Activated T-cell treated with anti-CD3 and anti-CD28 coated beads, Interleukin-2, amount 50 U/mL, for 72 hours (primary cell): ENCODE measurements at regions not wholly inside any gene's neighbourhood (a gene's known extent, or its start where the extent isn't known, plus 50 kb on each side); places are given as distances from the start of the nearest gene placed in this dataset.

ENCODE experiments used
- ATAC-seq, 2 donors: fragments of 150-1000 bp; cut with Tn5 transposase; replicated peaks in 1 of 2; 2 replicates each; pipeline ENCODE4 v1.10.0; 2021; ENCODE audit warnings: moderate library complexity in 2 of 2, mild to moderate bottlenecking in 1 of 2
- DNase-seq, 2 donors: peaks; one replicate each; pipeline ENCODE4 v3.0.0; 2021 to 2022; ENCODE audit warnings: mixed read lengths in 1 of 2
- H3K27ac Mint-ChIP-seq: one replicate; pipeline ENCODE4 v1.8.0; 2022; ENCODE audit warnings: mild to moderate bottlenecking, moderate library complexity, mixed read lengths
- H3K27me3 Mint-ChIP-seq: one replicate; pipeline ENCODE4 v1.8.0; 2022; ENCODE audit warnings: low read depth, mixed read lengths
- H3K36me3 Mint-ChIP-seq, 2 donors: one replicate each; pipeline ENCODE4 v1.8.0; 2022; ENCODE audit warnings: mixed read lengths in 2 of 2, mild to moderate bottlenecking in 1 of 2; ENCODE audit not compliant: insufficient read depth in 2 of 2
- H3K4me1 Mint-ChIP-seq: one replicate; pipeline ENCODE4 v1.8.0; 2022; ENCODE audit warnings: low read depth, mixed read lengths
- H3K4me3 Mint-ChIP-seq, 2 donors: one replicate each; pipeline ENCODE4 v1.8.0; 2022; ENCODE audit warnings: mild to moderate bottlenecking in 2 of 2, mixed read lengths in 2 of 2, moderate library complexity in 2 of 2
- H3K9me3 Mint-ChIP-seq, 2 donors: one replicate each; pipeline ENCODE4 v1.8.0; 2022; ENCODE audit warnings: mixed read lengths in 2 of 2

DNA sequence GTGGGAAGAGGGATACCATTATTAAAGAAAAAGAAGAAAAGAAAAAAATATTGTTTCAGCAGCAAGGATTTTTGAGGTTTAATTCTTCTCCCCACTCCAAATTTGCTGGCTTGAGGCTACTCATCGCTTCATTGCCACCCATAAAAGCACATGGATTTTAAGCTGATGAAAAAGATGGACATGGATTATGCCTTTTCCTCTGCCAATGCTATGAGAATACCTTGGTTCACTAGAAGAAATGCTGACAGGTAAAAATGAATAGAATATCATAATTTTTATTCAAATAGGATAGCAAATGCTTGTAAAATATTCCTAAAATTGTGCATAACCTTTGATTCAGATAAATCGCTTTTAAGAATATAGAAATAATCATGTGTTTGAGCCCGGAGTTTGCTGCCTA is 289.7 kb upstream of the DPYD start:
- no peak overlapping the region for H3K4me3 Mint-ChIP-seq
- H3K36me3 Mint-ChIP-seq = no peaks in the 10 kb centered on the region
- peaks cover 2 to 4% of the 10 kb centered on the region in 2 donors for H3K9me3 Mint-ChIP-seq
- no peak overlapping the region for H3K27ac Mint-ChIP-seq
- no peak for ATAC-seq
- DNase-seq = no peak
- no peaks in the 10 kb centered on the region for H3K4me1 Mint-ChIP-seq
- H3K27me3 Mint-ChIP-seq = no peaks in the 10 kb centered on the region

DNA sequence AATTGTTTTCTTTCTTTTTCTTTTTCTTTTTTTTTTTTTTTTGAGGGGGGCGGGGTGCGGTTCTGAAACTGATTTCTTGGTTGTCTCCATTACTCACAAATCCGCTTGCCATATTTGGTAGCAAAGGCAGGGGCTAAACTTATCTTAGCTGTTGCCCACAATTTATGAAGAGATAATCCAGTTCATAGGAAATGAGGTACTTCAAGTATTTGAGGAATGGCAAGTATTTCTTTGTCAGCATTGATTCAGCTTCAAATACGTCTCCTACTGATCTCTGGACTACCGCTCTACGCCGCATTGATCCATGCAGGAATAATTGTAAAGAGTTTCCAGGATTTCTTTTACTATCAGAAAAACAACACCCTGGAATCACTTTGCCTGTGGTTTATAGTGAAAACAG is 289.2 kb upstream of the DPYD start:
- Mint-ChIP-seq H3K9me3 (peaks cover 0 to 2% of the 10 kb centered on the region in 2 donors), H3K4me1 (no peaks in the 10 kb centered on the region), H3K27me3 (no peaks in the 10 kb centered on the region), H3K4me3 (no peak overlapping the region), H3K36me3 (no peaks in the 10 kb centered on the region), H3K27ac (no peak overlapping the region)
- ATAC-seq (no peak), DNase-seq (no peak)

DNA sequence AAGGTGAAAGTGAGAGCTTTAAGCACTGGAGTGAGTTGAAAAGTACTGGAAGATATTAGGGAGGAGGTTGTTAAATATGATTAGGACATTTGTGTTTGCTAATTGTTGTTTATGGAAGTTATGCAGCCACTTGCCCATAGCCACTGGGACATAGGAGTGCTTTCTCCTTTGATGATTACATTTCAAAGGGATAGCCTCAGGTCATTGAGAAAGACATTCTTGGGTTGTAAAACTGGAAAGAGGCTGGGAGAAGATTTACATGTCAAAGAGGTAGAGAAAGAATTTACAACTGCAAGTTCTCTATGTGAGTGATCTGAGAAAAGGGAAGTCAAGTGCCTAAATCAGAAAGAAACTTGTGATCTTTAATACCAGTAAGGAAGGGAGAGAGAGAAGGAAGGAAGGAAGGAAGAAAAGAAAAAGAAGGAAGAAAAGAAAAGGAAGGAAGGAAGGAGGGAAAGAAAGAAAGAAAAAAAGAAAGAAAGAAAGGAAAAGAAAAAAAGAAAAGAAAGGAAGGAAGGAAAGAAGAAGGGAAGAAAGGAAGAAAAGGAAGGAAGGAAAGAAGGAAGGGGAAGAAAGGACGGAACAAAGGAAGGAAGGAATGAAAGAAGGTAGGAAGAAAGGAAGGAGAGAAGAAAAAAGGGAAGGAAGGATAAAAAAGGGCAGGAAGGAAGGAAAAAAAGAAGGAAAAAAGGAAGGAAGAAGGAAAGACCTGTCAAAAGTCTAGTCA is 284.6 kb upstream of the DPYD start:
- Mint-ChIP-seq H3K27me3 (no peaks in the 10 kb centered on the region), H3K27ac (no peak overlapping the region), H3K4me3 (no peak overlapping the region), H3K9me3 (no peaks in the 10 kb centered on the region), H3K36me3 (no peaks in the 10 kb centered on the region), H3K4me1 (no peaks in the 10 kb centered on the region)
- ATAC-seq (no peak), DNase-seq (no peak)

DNA sequence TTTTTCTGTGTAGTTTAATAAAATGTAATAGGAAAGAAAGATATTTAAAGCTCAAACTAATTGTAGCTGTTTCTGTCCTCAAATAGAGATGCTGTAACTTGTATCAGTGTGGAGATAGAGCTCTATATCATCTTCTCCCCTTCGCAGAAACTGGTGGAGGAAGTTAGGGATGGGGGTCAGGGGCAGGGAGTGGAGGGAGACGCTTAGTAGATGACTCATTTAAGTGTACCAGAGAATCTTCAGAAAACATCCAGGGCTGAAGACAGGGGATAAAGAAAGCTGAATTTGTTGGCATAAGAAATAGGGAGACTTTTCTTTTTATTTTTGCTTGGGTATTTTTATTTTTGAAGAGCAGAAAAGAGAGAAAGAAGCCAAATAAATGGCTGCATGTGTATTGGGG is 282.6 kb upstream of the DPYD start:
- H3K4me1 Mint-ChIP-seq = no peaks in the 10 kb centered on the region
- H3K4me3 Mint-ChIP-seq = no peak overlapping the region
- H3K27ac Mint-ChIP-seq = no peak overlapping the region
- ATAC-seq = no peak
- H3K27me3 Mint-ChIP-seq = no peaks in the 10 kb centered on the region
- H3K9me3 Mint-ChIP-seq = no peaks in the 10 kb centered on the region
- no peak for DNase-seq
- H3K36me3 Mint-ChIP-seq = no peaks in the 10 kb centered on the region

DNA sequence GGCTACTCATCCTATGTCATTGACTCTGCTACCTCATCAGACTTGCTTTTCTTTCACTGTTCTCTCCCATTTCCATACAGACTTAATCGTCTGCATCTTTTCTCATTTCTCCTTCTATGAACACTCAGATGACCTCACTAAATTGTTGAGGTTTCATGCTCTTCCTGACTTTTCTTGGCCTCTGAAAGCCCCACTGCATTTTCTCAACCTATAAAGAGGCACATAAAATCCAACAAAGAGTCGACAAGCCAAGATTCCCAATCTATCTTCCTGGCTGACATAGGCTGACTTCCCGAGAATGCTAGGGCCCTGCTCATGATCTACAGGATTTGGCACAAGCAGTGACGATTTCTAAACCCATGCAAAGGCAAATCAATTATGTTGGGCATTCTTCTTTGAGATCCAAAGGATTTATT is 280.8 kb upstream of the DPYD start:
- no peak for ATAC-seq
- H3K27me3 Mint-ChIP-seq = no peaks in the 10 kb centered on the region
- no peak overlapping the region for H3K4me3 Mint-ChIP-seq
- no peak for DNase-seq
- no peaks in the 10 kb centered on the region for H3K36me3 Mint-ChIP-seq
- no peaks in the 10 kb centered on the region for H3K4me1 Mint-ChIP-seq
- no peak overlapping the region for H3K27ac Mint-ChIP-seq
- H3K9me3 Mint-ChIP-seq = peaks cover 0 to 1% of the 10 kb centered on the region in 2 donors

DNA sequence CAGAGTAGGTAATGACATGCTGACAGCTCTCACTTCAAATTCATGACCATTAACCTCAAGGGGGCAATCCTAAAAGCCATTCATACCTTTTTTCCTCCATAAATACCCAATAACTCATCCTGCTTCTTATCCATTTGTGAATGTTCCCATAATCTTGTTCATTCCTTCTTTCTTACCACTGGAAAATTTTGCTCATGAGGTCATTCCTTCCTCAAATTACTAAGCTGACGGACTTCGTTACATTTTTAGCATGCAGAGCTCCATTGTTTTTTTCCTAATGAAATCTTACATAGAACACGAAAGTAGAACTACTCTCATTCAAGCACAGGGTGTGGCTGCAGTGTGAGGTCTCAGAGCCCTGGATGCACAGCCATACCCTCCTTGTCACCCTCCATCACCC is 276.5 kb upstream of the DPYD start:
- Mint-ChIP-seq H3K4me1 (no peaks in the 10 kb centered on the region), H3K4me3 (no peak overlapping the region), H3K36me3 (no peaks in the 10 kb centered on the region), H3K9me3 (peaks cover 0 to 1% of the 10 kb centered on the region in 2 donors), H3K27me3 (no peaks in the 10 kb centered on the region), H3K27ac (no peak overlapping the region)
- ATAC-seq (no peak), DNase-seq (no peak)

DNA sequence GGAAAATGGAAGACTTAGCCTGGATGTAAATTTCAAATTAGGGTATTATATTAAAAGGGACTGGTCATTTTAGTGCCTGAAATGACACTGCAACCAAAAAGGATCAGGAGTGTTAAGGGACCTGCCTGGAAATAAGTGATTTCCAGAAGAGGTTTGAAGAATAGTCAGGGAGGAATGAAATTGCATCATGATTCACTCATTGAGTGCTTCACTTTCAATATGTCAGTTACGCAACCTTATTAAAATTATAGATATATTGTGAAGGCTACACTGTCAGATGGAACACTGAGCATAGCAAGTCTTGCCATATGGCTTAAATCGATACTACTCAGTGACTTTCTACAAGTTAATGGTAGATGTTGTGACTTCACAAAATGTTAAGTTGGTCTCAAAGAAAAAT is 275.2 kb upstream of the DPYD start:
- no peaks in the 10 kb centered on the region for H3K27me3 Mint-ChIP-seq

DNA sequence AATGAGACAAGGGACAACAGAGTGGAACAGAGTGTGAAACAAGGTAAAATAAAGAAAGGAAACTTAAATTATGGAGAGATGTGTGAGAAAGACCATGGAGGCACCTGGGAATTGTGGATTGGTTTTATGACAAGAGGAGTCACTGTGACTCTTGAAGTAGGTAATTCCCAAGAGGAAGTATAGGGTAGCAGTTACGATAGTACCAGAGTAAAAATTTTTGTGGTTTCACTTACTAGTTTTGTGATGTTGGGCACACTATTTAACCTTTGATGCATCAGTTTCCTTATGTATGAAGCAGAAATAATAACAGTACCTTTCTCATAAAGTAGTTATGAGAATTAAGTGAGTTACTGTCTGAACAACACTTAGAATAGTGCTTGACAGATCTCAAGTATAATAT is 267.9 kb upstream of the DPYD start:
- no peak overlapping the region for H3K27ac Mint-ChIP-seq
- H3K36me3 Mint-ChIP-seq = no peaks in the 10 kb centered on the region
- no peaks in the 10 kb centered on the region for H3K4me1 Mint-ChIP-seq
- ATAC-seq (no peak), DNase-seq (no peak)
- H3K27me3 Mint-ChIP-seq = peaks cover 8% of the 10 kb centered on the region
- H3K9me3 Mint-ChIP-seq = no peaks in the 10 kb centered on the region
- H3K4me3 Mint-ChIP-seq = no peak overlapping the region

More for the DNA sequence above, 275.2 kb upstream of the DPYD start:
- no peak overlapping the region for H3K4me3 Mint-ChIP-seq
- ATAC-seq (no peak), DNase-seq (no peak)
- H3K36me3 Mint-ChIP-seq = no peaks in the 10 kb centered on the region
- no peak overlapping the region for H3K27ac Mint-ChIP-seq
- no peaks in the 10 kb centered on the region for H3K4me1 Mint-ChIP-seq
- H3K9me3 Mint-ChIP-seq = peaks cover 0 to 1% of the 10 kb centered on the region in 2 donors

DNA sequence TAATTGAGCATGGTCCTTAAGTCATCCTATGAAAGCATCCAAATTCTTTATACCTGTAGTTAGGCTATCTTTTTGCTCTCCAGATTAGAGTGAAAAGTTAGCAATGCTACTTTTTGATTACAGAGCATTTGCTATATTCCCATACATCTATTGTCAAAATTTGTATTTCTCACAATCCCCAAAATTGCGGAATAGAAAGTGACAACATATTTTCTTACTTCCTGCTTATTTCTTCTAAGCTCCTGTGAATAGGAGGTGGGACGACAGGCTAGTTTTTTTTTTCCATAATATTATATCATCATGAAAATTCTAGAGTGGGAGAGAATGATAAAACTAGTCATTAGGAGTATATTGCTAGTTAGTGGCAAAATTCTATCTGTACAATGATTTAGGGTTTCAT is 264.0 kb upstream of the DPYD start:
- H3K27ac Mint-ChIP-seq = no peak overlapping the region
- no peak for ATAC-seq
- peaks cover 8% of the 10 kb centered on the region for H3K27me3 Mint-ChIP-seq
- H3K4me3 Mint-ChIP-seq = no peak overlapping the region
- H3K9me3 Mint-ChIP-seq = no peaks in the 10 kb centered on the region
- no peaks in the 10 kb centered on the region for H3K36me3 Mint-ChIP-seq
- DNase-seq = no peak
- H3K4me1 Mint-ChIP-seq = no peaks in the 10 kb centered on the region

DNA sequence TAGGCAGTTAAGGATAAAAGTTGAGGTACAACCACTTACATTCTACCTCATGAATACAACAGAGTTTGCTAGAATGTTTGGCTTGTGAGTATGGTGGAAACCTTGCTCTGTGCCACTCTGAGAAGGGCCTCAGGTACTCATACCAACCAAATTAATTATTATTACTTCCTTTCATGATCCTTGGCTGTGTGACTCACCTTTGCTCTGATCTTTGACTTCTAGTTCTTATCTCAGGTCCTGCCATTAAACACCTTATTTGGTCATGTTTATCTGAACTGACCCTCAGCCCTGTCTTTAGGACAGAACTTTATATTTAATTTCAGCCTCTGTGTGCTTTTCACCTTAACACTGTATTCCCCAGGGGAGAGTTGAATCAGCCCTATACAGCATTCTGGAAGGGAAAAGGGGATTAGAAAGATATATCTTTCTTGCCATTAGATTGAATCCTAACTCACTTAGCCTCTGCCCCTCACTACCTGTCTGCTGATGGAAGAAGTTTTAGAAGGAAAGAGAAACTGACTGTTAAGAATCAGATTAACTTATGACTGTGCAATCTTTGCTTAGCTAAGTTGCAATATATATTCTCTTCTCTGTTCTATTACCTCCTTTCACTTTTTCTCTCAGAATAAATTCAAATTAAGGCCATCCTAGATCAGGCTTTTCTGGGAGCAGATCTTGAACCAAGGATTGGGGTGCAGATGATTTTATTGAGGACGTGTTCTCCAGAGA is 260.4 kb upstream of the DPYD start:
- Mint-ChIP-seq H3K36me3 (no peaks in the 10 kb centered on the region), H3K4me3 (no peak overlapping the region), H3K4me1 (no peaks in the 10 kb centered on the region), H3K9me3 (no peaks in the 10 kb centered on the region), H3K27ac (no peak overlapping the region), H3K27me3 (no peaks in the 10 kb centered on the region)
- ATAC-seq (no peak), DNase-seq (no peak)

DNA sequence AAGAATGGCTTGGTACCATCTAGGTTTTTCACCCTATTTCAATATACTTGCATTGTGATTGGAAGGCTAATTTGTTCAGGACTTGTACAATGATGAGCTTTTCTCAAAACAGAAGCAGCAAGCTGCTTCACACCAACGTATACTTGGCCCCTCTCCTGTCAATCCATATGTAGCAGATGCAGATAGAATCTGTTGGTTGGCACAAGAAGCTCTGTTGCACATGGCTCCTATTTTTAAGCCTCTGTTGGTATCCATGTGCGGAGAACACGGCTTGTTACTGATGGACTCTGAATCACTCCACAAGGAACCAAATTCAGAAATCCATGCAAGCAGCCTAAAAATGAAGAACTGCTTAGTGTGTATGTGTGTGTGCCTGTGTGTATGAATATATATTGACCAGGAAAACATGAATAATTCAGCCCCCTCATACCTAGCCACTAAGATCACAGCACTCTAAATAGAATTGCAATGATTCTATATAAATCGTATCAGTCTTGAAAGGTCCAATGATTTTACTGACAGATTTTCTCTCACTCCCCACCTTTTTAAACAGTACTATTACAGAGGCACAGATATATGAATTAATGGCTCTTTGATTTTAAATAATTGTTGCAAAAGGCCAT is 258.4 kb upstream of the DPYD start:
- Mint-ChIP-seq H3K9me3 (no peaks in the 10 kb centered on the region), H3K27me3 (no peaks in the 10 kb centered on the region), H3K4me3 (no peak overlapping the region), H3K27ac (no peak overlapping the region), H3K4me1 (no peaks in the 10 kb centered on the region), H3K36me3 (no peaks in the 10 kb centered on the region)
- DNase-seq (no peak), ATAC-seq (no peak)

DNA sequence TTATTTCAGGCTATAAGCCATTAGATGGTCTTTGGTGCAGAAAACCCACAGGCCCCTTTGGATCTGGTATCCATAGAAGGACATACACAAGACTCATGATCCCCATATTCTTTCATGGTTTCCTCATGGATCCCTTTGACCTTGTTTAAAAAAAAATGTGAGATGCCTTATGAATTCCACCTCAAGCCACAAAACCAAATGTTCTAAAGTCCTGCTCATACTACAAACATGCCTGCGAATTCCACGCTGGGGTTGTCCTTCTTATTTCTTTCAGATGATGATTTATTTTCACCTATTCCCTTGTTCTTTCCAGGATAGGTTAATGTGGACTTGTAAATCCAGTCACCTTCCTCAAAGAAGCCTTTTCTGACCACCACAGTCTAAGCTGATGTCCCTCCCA is 256.9 kb upstream of the DPYD start:
- H3K36me3 Mint-ChIP-seq = no peaks in the 10 kb centered on the region

DNA sequence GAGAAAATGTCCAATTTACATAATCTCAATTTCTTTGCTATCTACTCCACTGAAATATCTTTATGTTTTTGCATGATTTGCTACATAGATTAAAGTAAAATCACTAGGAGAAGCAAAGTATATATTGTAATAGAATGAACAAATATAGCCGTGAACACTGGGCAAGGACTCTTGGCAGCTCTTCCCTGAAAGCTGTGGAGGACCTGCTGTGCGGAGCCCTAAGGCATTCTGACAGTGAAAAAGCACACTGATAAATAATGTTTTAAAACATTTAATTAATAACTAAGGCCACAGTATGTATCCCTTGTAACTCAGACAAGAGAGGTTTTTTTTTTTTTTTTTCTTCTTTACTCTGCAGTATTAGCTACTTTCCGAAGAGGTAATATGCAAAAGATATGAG is 256.1 kb upstream of the DPYD start:
- no peaks in the 10 kb centered on the region for H3K36me3 Mint-ChIP-seq
- H3K4me3 Mint-ChIP-seq = no peak overlapping the region
- H3K27ac Mint-ChIP-seq = no peak overlapping the region
- DNase-seq = no peak
- no peaks in the 10 kb centered on the region for H3K4me1 Mint-ChIP-seq
- no peaks in the 10 kb centered on the region for H3K9me3 Mint-ChIP-seq
- no peaks in the 10 kb centered on the region for H3K27me3 Mint-ChIP-seq
- ATAC-seq = no peak

More for the DNA sequence above, 256.9 kb upstream of the DPYD start:
- H3K27me3 Mint-ChIP-seq = no peaks in the 10 kb centered on the region
- no peak overlapping the region for H3K27ac Mint-ChIP-seq
- no peaks in the 10 kb centered on the region for H3K4me1 Mint-ChIP-seq
- no peak overlapping the region for H3K4me3 Mint-ChIP-seq
- ATAC-seq (no peak), DNase-seq (no peak)
- H3K9me3 Mint-ChIP-seq = no peaks in the 10 kb centered on the region
